GM21423 (cell line): ENCODE measurements at regions not wholly inside any gene's neighbourhood (a gene's known extent, or its start where the extent isn't known, plus 50 kb on each side); places are given as distances from the start of the nearest gene placed in this dataset.
"Not testable (repeated sequence)": the region's sequence is repeated elsewhere in the genome, so short reads cannot be mapped to it uniquely, and the experiment has no call there.

ENCODE experiments used
- ATAC-seq: cut with Tn5 transposase; IDR thresholded peaks from one replicate; pipeline ENCODE4 v1.9.1; 2021; ENCODE audit warnings: mild to moderate bottlenecking, moderate library complexity; ENCODE audit not compliant: unreplicated experiment

DNA sequence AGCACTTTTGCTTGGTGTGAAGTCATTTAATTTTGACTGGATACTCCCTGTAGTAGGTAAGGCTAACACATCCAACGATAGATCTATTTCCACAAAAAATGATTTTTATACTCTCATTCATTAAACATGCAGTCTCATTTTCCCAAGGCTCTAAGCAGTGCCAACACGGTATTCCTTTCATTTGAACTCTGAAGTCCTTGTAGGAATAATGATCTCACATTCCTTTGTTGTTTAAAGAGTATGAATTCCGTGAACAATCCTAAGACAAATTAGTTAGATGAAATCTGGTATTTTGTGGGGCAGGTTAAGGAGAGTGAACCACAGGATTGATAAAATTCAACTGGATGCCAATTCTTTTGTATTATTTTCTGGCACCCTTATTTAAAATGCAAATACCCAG is 66.6 kb downstream of the LACC1 start:
- no peak for ATAC-seq

DNA sequence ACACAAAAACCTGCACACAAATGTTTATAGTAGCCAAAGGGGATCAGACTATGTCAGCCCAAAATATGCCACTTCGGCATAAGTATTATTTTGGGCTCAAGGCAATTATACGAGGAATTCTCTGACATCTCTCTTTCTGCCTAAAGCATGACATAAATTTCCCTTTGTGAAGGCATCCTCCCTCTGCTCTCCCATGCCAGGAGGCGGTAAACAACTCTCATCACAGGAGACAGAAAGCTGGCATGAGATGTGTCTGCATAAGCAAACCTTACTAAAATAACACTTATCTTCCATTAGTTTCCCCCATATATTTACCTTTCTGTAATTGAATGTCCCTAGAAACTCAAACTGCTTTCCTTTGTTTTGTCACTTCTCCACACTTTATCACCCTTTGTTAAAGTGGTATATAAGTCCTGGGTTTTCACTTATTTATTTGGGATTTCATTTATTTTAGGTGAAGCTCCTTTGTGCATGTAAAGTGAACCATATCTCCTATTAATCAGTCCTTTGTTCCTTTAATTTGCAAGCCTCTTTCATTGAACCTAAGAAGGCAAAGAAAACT is 68.3 kb downstream of the LACC1 start:
- ATAC-seq: no peak

DNA sequence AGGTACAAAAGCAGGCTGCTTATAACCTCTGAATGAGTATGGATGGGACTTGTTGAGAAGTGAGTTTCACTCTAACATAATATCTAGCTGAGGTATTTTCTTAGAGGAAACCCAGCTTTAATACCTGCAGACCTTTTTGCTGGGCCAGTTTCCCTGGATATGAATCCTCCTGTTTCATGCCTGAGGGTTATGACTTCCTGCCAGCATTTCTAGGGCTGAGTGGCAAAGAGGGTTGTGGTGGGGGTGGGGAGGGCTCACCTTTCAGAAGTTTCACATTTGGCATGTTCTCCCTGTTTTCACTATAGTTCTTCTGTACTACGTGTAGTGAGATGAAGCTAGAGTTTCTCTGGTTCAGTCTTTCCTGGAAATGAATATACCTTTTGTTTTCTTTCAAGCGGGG is 73.7 kb downstream of the LACC1 start:
- ATAC-seq: no peak

DNA sequence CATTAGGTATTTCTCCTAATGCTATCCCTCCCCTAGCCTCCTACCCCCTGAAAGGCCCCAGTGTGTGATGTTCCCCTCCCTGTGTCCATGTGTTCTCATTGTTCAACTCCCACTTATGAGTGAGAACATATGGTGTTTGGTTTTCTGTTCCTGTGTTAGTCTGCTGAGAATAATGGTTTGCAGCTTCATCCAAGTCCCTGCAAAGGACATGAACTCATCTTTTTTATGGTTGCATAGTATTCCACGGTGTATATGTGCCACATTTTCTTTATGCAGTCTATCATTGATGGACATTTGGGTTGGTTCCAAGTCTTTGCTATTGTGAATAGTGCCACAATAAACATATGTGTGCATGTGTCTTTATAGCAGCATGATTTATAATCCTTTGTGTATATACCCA is 77.3 kb downstream of the LACC1 start:
- not testable (repeated sequence) for ATAC-seq

DNA sequence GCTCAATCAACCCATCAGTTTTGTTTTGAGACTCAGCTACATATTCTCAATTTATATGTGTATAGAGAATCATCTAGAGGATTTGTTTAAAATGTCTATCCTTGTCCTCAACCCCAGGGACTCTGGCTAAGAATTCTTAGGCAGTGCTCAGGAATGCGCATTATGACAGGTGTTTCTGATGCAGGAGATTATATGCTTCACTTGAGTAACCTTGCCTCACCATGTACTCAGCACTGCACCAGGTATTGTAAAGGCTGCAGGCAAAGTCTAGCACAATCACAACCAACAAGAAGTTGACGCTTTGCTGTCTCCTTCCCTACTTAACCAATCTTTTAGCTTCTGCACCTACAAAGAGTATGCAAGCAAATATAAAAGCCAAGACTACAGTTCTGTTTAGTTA is 79.6 kb downstream of the LACC1 start:
- no peak for ATAC-seq

DNA sequence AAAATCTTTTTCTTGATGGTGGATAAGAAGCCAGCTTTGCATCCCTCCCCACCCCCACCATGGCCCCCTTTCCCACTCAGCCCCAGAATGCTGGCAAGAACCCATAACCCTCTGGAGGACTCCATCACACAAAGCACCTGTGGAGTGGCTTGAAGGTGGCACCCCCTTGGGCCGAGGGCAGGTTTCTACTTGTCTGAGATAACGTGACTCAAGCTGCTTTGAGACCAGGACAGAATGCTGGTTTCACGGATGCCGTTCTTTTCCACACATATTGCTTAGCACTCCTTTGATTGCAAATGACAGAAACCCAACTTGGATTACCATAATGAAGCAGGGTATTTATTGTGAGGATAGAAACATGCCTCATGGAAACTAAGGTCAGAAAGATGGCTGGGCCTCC is 82.2 kb downstream of the LACC1 start:
- no peak for ATAC-seq

DNA sequence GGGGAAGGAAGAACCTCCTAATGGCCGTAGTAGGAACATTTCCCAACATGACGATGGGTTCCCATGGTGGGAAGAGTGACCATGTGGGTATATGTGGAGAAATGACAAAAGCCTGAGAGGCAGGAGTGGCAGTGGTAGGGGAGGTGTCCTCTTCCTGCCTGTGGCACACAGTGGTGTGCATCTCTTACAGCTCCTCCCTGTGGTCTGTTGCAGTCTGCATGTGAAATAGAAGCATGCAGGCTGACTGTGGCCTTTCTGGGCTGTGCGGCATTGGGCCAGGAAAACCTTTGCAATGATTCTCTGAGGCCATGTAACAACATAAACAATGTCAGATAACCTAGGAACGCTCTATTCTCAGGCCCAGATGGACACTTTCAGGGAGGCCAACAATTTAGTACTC is 84.0 kb downstream of the LACC1 start:
- ATAC-seq: no peak

DNA sequence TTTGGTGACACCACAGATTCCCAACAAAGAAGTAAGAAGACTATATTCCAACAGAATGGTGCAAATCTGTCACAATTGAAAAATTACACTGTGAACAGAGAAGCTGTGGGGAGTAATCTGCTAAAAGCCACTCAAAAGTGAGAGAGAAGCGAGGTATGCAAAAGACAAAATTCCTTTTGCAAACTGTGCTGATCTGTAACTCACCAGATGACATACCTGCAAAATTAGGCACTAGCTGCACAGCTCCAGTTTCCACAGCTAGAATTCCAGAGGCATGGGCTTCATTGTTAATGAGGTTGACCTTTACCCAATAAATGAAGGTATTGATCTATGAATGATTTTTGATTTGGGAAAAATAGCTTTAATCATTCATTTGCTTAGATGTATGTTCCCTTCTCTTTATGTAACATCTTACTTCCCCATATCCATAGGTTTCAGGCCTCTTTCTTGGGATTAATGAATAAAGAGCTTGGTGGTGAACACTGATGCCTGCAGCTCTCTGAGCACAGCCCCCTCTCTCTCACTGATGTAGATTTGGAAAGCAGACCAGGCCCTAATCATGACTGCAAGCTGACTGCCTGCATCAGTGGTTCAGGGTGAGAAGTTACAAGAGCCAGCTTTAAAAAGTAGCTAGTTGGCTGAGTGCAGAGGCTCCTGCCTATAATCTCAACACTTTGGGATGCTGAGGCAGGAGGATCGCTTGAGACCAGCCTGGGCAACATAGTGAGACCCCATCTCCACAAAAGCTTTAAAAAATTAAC is 85.2 kb downstream of the LACC1 start:
- no peak for ATAC-seq

DNA sequence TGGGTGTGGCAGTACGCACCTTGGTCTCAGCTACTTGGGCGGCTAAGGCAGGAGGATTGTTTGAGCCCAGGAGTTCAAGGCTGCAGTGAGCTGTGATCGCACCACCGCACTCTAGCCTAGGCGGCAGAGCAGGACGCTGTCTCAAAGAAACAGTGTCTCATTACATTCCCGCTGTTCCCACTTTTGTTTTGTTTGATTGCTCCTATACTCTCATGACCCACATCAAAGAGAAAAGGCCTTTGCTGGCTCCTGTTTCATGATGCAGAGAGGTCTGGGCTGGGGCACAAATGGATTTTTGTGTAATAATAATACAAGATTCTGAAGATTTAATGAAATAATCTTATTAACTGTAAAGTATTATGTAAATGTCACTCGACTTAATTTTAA is 85.7 kb downstream of the LACC1 start:
- no peak for ATAC-seq

DNA sequence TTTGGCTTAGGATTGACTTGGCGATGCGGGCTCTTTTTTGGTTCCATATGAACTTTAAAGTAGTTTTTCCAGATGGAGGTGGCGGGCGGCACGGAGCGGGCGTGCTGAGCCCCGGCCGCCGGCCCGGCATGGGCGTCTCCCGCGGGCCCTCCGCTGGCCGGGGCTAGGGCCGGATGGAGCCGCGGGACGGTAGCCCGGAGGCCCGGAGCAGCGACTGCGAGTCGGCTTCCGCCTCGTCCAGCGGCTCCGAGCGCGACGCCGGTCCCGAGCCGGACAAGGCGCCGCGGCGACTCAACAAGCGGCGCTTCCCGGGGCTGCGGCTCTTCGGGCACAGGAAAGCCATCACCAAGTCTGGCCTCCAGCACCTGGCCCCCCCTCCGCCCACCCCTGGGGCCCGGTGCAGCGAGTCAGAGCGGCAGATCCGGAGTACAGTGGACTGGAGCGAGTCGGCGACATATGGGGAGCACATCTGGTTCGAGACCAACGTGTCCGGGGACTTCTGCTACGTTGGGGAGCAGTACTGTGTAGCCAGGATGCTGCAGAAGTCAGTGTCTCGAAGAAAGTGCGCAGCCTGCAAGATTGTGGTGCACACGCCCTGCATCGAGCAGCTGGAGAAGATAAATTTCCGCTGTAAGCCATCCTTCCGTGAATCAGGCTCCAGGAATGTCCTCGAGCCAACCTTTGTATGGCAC is 88.7 kb downstream of the LACC1 start:
- ATAC-seq: not testable (repeated sequence)

DNA sequence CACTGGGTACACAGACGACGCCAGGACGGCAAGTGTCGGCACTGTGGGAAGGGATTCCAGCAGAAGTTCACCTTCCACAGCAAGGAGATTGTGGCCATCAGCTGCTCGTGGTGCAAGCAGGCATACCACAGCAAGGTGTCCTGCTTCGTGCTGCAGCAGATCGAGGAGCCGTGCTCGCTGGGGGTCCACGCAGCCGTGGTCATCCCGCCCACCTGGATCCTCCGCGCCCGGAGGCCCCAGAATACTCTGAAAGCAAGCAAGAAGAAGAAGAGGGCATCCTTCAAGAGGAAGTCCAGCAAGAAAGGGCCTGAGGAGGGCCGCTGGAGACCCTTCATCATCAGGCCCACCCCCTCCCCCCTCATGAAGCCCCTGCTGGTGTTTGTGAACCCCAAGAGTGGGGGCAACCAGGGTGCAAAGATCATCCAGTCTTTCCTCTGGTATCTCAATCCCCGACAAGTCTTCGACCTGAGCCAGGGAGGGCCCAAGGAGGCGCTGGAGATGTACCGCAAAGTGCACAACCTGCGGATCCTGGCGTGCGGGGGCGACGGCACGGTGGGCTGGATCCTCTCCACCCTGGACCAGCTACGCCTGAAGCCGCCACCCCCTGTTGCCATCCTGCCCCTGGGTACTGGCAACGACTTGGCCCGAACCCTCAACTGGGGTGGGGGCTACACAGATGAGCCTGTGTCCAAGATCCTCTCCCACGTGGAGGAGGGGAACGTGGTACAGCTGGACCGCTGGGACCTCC is 89.4 kb downstream of the LACC1 start:
- not testable (repeated sequence) for ATAC-seq

DNA sequence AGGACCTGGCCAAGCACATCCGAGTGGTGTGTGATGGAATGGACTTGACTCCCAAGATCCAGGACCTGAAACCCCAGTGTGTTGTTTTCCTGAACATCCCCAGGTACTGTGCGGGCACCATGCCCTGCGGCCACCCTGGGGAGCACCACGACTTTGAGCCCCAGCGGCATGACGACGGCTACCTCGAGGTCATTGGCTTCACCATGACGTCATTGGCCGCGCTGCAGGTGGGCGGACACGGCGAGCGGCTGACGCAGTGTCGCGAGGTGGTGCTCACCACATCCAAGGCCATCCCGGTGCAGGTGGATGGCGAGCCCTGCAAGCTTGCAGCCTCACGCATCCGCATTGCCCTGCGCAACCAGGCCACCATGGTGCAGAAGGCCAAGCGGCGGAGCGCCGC is 90.2 kb downstream of the LACC1 start:
- ATAC-seq: not testable (repeated sequence)

DNA sequence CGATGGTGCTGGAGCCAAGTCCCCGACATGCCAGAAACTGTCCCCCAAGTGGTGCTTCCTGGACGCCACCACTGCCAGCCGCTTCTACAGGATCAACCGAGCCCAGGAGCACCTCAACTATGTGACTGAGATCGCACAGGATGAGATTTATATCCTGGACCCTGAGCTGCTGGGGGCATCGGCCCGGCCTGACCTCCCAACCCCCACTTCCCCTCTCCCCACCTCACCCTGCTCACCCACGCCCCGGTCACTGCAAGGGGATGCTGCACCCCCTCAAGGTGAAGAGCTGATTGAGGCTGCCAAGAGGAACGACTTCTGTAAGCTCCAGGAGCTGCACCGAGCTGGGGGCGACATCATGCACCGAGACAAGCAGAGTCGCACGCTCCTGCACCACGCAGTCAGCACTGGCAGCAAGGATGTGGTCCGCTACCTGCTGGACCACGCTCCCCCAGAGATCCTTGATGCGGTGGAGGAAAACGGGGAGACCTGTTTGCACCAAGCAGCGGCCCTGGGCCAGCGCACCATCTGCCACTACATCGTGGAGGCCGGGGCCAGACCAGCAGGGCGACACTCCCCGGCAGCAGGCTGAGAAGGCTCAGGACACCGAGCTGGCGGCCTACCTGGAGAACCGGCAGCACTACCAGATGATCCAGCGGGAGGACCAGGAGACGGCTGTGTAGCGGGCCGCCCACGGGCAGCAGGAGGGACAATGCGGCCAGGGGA is 91.0 kb downstream of the LACC1 start:
- not testable (repeated sequence) for ATAC-seq

DNA sequence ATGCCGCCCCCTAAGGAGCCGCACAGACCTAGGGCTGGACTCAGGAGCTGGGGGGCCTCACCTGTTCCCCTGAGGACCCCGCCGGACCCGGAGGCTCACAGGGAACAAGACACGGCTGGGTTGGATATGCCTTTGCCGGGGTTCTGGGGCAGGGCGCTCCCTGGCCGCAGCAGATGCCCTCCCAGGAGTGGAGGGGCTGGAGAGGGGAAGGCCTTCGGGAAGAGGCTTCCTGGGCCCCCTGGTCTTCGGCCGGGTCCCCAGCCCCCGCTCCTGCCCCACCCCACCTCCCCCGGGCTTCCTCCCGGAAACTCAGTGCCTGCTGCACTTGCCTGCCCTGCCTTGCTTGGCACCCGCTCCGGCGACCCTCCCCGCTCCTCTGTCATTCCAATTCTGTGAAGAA is 91.6 kb downstream of the LACC1 start:
- ATAC-seq: not testable (repeated sequence)

DNA sequence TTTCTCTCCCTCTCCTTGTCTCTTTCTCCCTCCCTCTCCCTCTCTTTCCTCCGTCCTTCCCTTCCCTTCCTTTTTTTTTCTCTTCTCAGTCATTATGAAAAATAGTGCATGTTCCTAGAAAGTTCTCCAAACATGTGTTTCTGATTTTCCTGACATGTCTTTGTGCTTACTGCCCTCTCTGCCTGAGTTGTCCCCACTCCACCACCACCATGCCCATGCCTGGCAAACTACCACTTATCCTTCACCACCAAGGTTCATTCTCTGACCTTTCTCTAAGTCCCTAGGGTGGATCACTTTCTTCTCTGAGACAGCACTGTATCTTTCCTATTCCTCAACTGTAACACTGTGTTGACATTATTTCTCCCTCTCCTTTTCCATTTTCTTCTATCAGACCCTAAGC is 98.2 kb downstream of the LACC1 start:
- ATAC-seq: no peak

DNA sequence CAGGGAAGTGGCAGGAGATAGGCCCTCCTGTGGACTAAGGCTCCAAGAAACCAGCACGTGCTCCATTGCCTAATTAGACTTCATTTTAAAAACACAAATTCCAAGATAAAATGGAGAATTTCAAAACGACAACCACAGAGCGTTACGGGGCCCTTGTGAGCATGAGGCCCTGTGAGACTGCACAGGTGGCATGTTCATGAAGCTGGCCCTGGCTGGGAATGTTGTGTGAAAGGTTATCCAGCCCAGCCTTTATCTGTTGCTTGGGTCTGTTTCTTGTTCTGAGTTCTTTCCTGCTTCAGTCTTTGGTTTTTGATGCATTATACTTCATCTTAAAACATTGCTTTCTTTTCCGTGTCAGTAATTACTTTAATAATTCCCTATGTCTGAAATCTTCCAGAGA is 99.0 kb downstream of the LACC1 start:
- ATAC-seq: no peak

DNA sequence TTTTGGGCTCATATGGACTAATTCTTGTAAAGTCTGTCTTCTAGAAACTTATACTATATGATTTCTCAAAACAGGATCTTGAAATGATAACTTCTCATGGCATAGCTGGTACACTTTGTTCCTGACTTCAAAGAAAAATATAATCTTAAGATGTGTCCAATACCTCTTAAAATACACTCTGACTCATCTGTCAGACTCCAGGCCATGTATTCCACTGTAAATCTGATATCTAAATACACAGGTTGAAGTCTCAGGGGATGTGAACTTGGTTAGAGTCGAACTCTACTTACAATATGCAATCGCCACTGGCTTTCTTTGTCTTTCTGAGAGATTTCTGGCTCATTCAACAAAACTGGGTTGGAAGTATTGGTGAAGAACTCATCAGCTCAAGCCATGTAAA is 99.8 kb downstream of the LACC1 start:
- no peak for ATAC-seq

DNA sequence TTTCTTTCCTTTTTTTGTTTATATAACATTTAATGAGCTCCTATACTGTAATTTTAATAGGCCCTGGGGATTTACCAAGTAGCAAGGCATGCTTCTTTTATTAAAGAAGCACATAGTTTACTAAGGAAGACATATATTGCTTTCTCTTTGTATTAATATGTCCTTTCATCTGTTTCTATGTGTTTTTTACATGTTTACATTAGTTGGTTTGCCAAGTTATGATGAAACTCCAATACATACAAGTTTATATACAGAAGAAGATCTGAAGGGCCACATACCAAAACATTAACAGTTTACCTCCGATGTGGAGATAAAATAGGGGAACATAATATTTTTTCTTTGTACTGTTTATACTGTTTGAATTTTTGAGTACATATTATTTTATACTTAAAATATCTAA is 100.9 kb downstream of the LACC1 start:
- ATAC-seq: no peak

DNA sequence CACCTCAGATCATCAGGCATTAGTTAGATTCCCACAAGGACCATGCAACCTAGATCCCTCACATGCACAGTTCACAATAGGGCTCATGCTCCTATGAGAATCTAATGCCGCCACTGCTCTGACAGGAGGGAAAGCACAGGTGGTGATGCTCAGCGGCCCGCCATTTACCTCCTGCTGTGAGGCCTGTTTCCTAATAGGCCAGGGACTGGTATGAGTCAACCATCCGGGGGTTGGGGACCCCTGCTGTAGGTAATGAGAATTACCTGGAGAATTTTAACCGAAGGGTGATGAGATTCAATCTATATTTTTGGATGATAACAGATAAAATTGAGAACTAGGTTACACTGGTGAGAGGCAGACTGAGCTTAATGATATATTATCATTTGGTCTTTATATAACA is 101.4 kb downstream of the LACC1 start:
- no peak for ATAC-seq

DNA sequence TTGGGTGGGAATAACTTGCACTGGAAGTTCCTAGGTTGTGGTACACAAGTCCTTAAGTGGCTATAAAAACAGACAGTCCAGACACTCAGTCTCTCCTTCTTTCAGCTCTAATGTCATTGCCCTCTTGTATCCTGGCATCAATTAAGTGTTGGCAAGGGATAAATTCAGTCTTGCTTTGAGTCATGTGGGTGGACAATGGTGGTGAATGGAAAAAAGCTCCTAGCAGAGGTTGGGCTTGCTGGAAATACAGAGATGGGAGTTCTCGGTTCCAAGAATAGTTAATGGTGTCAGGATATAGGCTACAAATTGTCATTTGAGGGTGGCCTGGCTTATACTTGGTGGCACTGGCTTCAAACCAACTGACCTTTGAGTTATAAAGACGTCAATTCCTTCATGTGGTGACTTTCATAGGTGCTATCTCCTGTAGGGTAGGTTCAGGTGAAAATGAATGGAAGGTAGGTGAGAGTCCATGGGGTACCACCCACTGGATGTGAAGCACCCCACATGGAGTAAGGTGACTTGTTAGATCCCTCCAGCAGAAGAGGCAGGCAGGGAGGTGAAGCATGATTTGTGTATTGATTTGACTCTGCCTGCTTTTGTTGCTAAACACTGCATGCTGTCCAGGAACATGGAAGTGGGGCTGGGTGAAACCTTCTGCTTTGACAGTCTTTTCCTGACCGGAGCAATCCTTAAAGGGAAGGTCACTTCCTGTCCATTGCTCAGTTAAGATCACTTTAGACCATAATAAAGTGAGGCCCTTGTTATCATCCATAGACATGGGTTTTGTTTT is 102.0 kb downstream of the LACC1 start:
- ATAC-seq: no peak
